HL-60 (cell line): ENCODE measurements at regions not wholly inside any gene's neighbourhood (a gene's known extent, or its start where the extent isn't known, plus 50 kb on each side); places are given as distances from the start of the nearest gene placed in this dataset.

ENCODE experiments used
- CTCF ChIP-seq: IDR thresholded peaks from one replicate; pipeline ENCODE4 v1.5.1; 2011; ENCODE audit warnings: low read length, control low read depth, inconsistent platforms; ENCODE audit not compliant: insufficient read depth
- GABPA ChIP-seq: IDR thresholded peaks from 2 replicates; pipeline ENCODE4 v1.6.1; 2012; ENCODE audit warnings: low read depth
- POLR2AphosphoS5 ChIP-seq: IDR thresholded peaks from 2 replicates; pipeline ENCODE4 v1.6.1; 2012; ENCODE audit warnings: low read depth
- REST ChIP-seq: IDR thresholded peaks from 2 replicates; pipeline ENCODE4 v1.6.1; 2012; ENCODE audit warnings: low read depth; ENCODE audit not compliant: insufficient replicate concordance
- SPI1 ChIP-seq: IDR thresholded peaks from 2 replicates; pipeline ENCODE4 v1.6.1; 2012; ENCODE audit warnings: low read depth, mild to moderate bottlenecking, borderline replicate concordance

GRCh38 chr16:79713609-79714309 is 113.2 kb upstream of the MAF start:
- TF ChIP-seq CTCF (no peak), REST (no peak), POLR2AphosphoS5 (no peak), GABPA (no peak), SPI1 (no peak)
